ENCODE measurements at regions not wholly inside any gene's neighbourhood (a gene's known extent, or its start where the extent isn't known, plus 50 kb on each side); places are given as distances from the start of the nearest gene placed in this dataset.

- H3K36me3 ChIP-seq (ENCODE audit: insufficient read depth, low read length), result no peaks in the 10 kb centered on the region
Observed at GRCh38 chr5:143952809-143953208, 140.8 kb downstream of the HMHB1 start.

GRCh38 chr5:143953851-143954250, 141.9 kb downstream of the HMHB1 start:
- TF ChIP-seq EZH2 (IDR thresholded peaks at IDR 0.05) (no peak), FOXP2 (optimal IDR thresholded peaks at IDR 0.05; ENCODE audit: control extremely low read depth, extremely low read length, insufficient read depth) (no peak), POLR2AphosphoS5 (IDR thresholded peaks at IDR 0.05; ENCODE audit: borderline replicate concordance, low read depth, low read length) (no peak)
- H3K4me3 ChIP-seq, result no peak overlapping the region

More at GRCh38 chr5:143952809-143953208, 140.8 kb downstream of the HMHB1 start:
- H3K27ac ChIP-seq, result no peak overlapping the region
- no peak for DNase-seq (ENCODE audit: low read depth, low spot score)
- H3K4me3 ChIP-seq, result no peak overlapping the region
- H3K9ac ChIP-seq (ENCODE audit: insufficient read length), result no peak overlapping the region
- H3K9me3 ChIP-seq (ENCODE audit: low read depth, low read length), result no peaks in the 10 kb centered on the region
- TF ChIP-seq FOXP2 (optimal IDR thresholded peaks at IDR 0.05; ENCODE audit: control extremely low read depth, extremely low read length, insufficient read depth) (no peak), EZH2 (IDR thresholded peaks at IDR 0.05) (no peak), POLR2AphosphoS5 (IDR thresholded peaks at IDR 0.05; ENCODE audit: borderline replicate concordance, low read depth, low read length) (no peak)

DNA sequence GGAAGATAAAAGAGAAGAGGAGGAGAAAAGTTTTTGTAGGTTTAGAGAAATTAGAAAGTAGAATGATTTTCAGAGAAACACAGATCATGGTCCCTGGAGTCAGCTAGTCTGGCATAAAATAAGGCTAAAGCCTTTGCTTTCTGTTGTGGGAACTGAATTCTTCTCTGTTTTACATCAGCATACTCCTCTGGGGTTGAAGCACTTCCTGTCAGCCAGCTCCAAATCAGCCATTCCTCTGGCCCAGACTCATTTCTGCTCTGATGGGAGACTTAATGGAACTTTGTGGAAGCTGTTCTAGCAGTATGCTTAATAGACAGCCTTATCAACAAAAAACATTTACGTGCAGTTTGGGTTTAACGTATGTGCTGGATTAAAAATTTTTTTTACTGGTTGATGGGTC, 143.2 kb downstream of the HMHB1 start:
- DNase-seq (ENCODE audit: low read depth, low spot score), result no peak
- TF ChIP-seq POLR2AphosphoS5 (IDR thresholded peaks at IDR 0.05; ENCODE audit: borderline replicate concordance, low read depth, low read length) (no peak), EZH2 (IDR thresholded peaks at IDR 0.05) (no peak), FOXP2 (optimal IDR thresholded peaks at IDR 0.05; ENCODE audit: control extremely low read depth, extremely low read length, insufficient read depth) (no peak)
- Histone ChIP-seq H3K36me3 (ENCODE audit: insufficient read depth, low read length) (no peaks in the 10 kb centered on the region), H3K4me3 (no peak overlapping the region), H3K9ac (ENCODE audit: insufficient read length) (no peak overlapping the region), H3K27ac (no peak overlapping the region), H3K9me3 (ENCODE audit: low read depth, low read length) (no peaks in the 10 kb centered on the region)

More at GRCh38 chr5:143953851-143954250, 141.9 kb downstream of the HMHB1 start:
- DNase-seq (ENCODE audit: low read depth, low spot score), result no peak
- H3K9ac ChIP-seq (ENCODE audit: insufficient read length), result no peak overlapping the region
- H3K27ac ChIP-seq, result no peak overlapping the region
- H3K36me3 ChIP-seq (ENCODE audit: insufficient read depth, low read length), result no peaks in the 10 kb centered on the region
- no peaks in the 10 kb centered on the region for H3K9me3 ChIP-seq (ENCODE audit: low read depth, low read length)

- Histone ChIP-seq H3K27ac (no peak overlapping the region), H3K9ac (ENCODE audit: insufficient read length) (no peak overlapping the region), H3K4me3 (no peak overlapping the region), H3K9me3 (ENCODE audit: low read depth, low read length) (no peaks in the 10 kb centered on the region), H3K36me3 (ENCODE audit: insufficient read depth, low read length) (no peaks in the 10 kb centered on the region)
- TF ChIP-seq EZH2 (IDR thresholded peaks at IDR 0.05), result no peak
- no peak for TF ChIP-seq FOXP2 (optimal IDR thresholded peaks at IDR 0.05; ENCODE audit: control extremely low read depth, extremely low read length, insufficient read depth)
- no peak for TF ChIP-seq POLR2AphosphoS5 (IDR thresholded peaks at IDR 0.05; ENCODE audit: borderline replicate concordance, low read depth, low read length)
- no peak for DNase-seq (ENCODE audit: low read depth, low spot score)
Observed at GRCh38 chr5:143957455-143957854, 145.5 kb downstream of the HMHB1 start.

DNA sequence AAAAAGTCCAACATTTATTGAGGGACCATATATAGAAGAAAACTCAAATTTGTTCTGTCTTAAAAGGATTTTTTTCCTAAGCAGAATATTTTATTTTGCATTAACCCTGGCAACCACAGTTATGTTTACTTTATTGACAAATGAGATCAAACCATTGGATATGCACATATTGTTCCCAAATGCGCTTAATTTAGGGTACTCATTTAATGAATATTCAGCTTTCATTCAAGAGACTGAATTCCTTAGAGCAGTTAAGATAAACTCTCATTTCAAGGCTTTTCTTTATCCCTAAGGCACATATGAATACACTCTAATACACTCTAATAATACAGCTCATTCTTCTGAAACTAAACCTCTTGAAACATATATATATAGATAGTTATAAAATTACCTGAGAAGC, 150.2 kb downstream of the HMHB1 start:
- TF ChIP-seq EZH2 (IDR thresholded peaks at IDR 0.05) (no peak), FOXP2 (optimal IDR thresholded peaks at IDR 0.05; ENCODE audit: control extremely low read depth, extremely low read length, insufficient read depth) (no peak), POLR2AphosphoS5 (IDR thresholded peaks at IDR 0.05; ENCODE audit: borderline replicate concordance, low read depth, low read length) (no peak)

DNA sequence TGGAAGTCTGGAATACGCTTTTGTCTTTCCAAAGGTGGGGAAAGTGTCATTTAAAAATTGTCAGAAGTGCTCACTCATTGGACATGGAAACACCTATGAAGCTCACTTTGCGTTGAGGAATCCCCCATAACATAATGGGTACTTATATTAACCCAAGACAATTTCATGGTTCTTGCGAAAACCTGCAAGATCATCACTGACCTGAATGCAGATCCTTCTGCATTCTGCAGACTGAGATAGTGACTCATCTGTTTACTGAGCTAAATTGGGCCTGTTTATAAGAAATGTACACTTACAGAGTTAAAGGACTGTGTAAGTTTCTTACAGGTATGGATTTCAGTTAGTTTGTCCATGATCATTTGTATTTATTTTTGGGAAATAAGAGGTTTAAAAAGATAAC, 153.0 kb downstream of the HMHB1 start:
- no peak for DNase-seq (ENCODE audit: low read depth, low spot score)
- TF ChIP-seq POLR2AphosphoS5 (IDR thresholded peaks at IDR 0.05; ENCODE audit: borderline replicate concordance, low read depth, low read length) (no peak), EZH2 (IDR thresholded peaks at IDR 0.05) (no peak), FOXP2 (optimal IDR thresholded peaks at IDR 0.05; ENCODE audit: control extremely low read depth, extremely low read length, insufficient read depth) (no peak)
- Histone ChIP-seq H3K9me3 (ENCODE audit: low read depth, low read length) (no peaks in the 10 kb centered on the region), H3K9ac (ENCODE audit: insufficient read length) (no peak overlapping the region), H3K36me3 (ENCODE audit: insufficient read depth, low read length) (no peaks in the 10 kb centered on the region), H3K4me3 (no peak overlapping the region), H3K27ac (no peak overlapping the region)

More for the DNA sequence above, 150.2 kb downstream of the HMHB1 start:
- no peak overlapping the region for H3K4me3 ChIP-seq
- no peaks in the 10 kb centered on the region for H3K9me3 ChIP-seq (ENCODE audit: low read depth, low read length)
- H3K36me3 ChIP-seq (ENCODE audit: insufficient read depth, low read length), result no peaks in the 10 kb centered on the region
- H3K9ac ChIP-seq (ENCODE audit: insufficient read length), result no peak overlapping the region
- DNase-seq (ENCODE audit: low read depth, low spot score), result no peak
- H3K27ac ChIP-seq, result no peak overlapping the region

- H3K36me3 ChIP-seq (ENCODE audit: insufficient read depth, low read length), result no peaks in the 10 kb centered on the region
- H3K9me3 ChIP-seq (ENCODE audit: low read depth, low read length), result no peaks in the 10 kb centered on the region
- DNase-seq (ENCODE audit: low read depth, low spot score), result no peak
- H3K27ac ChIP-seq, result no peak overlapping the region
- no peak for TF ChIP-seq EZH2 (IDR thresholded peaks at IDR 0.05)
- TF ChIP-seq FOXP2 (optimal IDR thresholded peaks at IDR 0.05; ENCODE audit: control extremely low read depth, extremely low read length, insufficient read depth), result no peak
- no peak for TF ChIP-seq POLR2AphosphoS5 (IDR thresholded peaks at IDR 0.05; ENCODE audit: borderline replicate concordance, low read depth, low read length)
- H3K4me3 ChIP-seq, result no peak overlapping the region
- H3K9ac ChIP-seq (ENCODE audit: insufficient read length), result no peak overlapping the region
Observed at GRCh38 chr5:143966280-143966679, 154.3 kb downstream of the HMHB1 start.

- TF ChIP-seq EZH2 (IDR thresholded peaks at IDR 0.05) (no peak), POLR2AphosphoS5 (IDR thresholded peaks at IDR 0.05; ENCODE audit: borderline replicate concordance, low read depth, low read length) (no peak), FOXP2 (optimal IDR thresholded peaks at IDR 0.05; ENCODE audit: control extremely low read depth, extremely low read length, insufficient read depth) (no peak)
- DNase-seq (ENCODE audit: low read depth, low spot score), result no peak
- H3K36me3 ChIP-seq (ENCODE audit: insufficient read depth, low read length), result no peaks in the 10 kb centered on the region
- H3K27ac ChIP-seq, result no peak overlapping the region
- no peaks in the 10 kb centered on the region for H3K9me3 ChIP-seq (ENCODE audit: low read depth, low read length)
- no peak overlapping the region for H3K4me3 ChIP-seq
- H3K9ac ChIP-seq (ENCODE audit: insufficient read length), result no peak overlapping the region
Observed at GRCh38 chr5:143968071-143968878, 156.3 kb downstream of the HMHB1 start.
